HG02970 (cell line): ENCODE measurements at regions not wholly inside any gene's neighbourhood (a gene's known extent, or its start where the extent isn't known, plus 50 kb on each side); places are given as distances from the start of the nearest gene placed in this dataset.
"Not testable (repeated sequence)": the region's sequence is repeated elsewhere in the genome, so short reads cannot be mapped to it uniquely, and the experiment has no call there.

Experiments used
- ATAC-seq: cut with Tn5 transposase; IDR thresholded peaks from one replicate; pipeline ENCODE4 v1.9.1; 2021; ENCODE audit warnings: mild to moderate bottlenecking, moderate library complexity, moderate number of reproducible peaks; ENCODE audit not compliant: unreplicated experiment, low FRiP score

- ATAC-seq: no peak
These were observed 114.1 kb downstream of the GXYLT1 start for GRCh38 chr12:42030588-42030987.

- no peak for ATAC-seq
These were observed 117.1 kb downstream of the GXYLT1 start for GRCh38 chr12:42027546-42027945.

GRCh38 chr12:42024495-42024830, 120.2 kb downstream of the GXYLT1 start:
- ATAC-seq: no peak

- ATAC-seq: peak; percentile 83
These were observed 120.8 kb downstream of the GXYLT1 start for GRCh38 chr12:42023733-42024494.

- ATAC-seq: not testable (repeated sequence)
These were observed 122.7 kb downstream of the GXYLT1 start for GRCh38 chr12:42021937-42022336.

- ATAC-seq: no peak
These were observed 123.2 kb downstream of the GXYLT1 start for GRCh38 chr12:42021469-42021868.

- ATAC-seq: no peak
These were observed 124.4 kb downstream of the GXYLT1 start for GRCh38 chr12:42020226-42020625.

- ATAC-seq: no peak
These were observed 124.9 kb downstream of the GXYLT1 start for GRCh38 chr12:42019746-42020145.

- no peak for ATAC-seq
These were observed 127.6 kb downstream of the GXYLT1 start for GRCh38 chr12:42017051-42017450.

GRCh38 chr12:42015051-42015461, 129.6 kb downstream of the GXYLT1 start:
- no peak for ATAC-seq

GRCh38 chr12:42012501-42012900, 132.2 kb downstream of the GXYLT1 start:
- ATAC-seq: not testable (repeated sequence)

- ATAC-seq: no peak
These were observed 134.0 kb downstream of the GXYLT1 start for GRCh38 chr12:42010715-42011114.

GRCh38 chr12:42010257-42010656, 134.4 kb downstream of the GXYLT1 start:
- no peak for ATAC-seq

- no peak for ATAC-seq
These were observed 135.7 kb downstream of the GXYLT1 start for GRCh38 chr12:42008996-42009395.

GRCh38 chr12:42003031-42003430, 141.6 kb downstream of the GXYLT1 start:
- no peak for ATAC-seq

- ATAC-seq: no peak
These were observed 142.1 kb downstream of the GXYLT1 start for GRCh38 chr12:42002563-42002962.

- ATAC-seq: no peak
These were observed 146.2 kb downstream of the GXYLT1 start for GRCh38 chr12:41998436-41998835.

- no peak for ATAC-seq
These were observed 151.4 kb downstream of the GXYLT1 start for GRCh38 chr12:41993283-41993682.

GRCh38 chr12:41992692-41993215, 151.9 kb downstream of the GXYLT1 start:
- no peak for ATAC-seq

- no peak for ATAC-seq
These were observed 152.7 kb downstream of the GXYLT1 start for GRCh38 chr12:41992022-41992421.

GRCh38 chr12:41988715-41989114, 156.0 kb downstream of the GXYLT1 start:
- no peak for ATAC-seq

- not testable (repeated sequence) for ATAC-seq
These were observed 158.2 kb downstream of the GXYLT1 start for GRCh38 chr12:41986513-41986912.
